ENCODE measurements at regions not wholly inside any gene's neighbourhood (a gene's known extent, or its start where the extent isn't known, plus 50 kb on each side); places are given as distances from the start of the nearest gene placed in this dataset.

- H3K4me1 ChIP-seq, result no peaks in the 10 kb centered on the region
- DNase-seq (no peak), ATAC-seq (no peak)
- no peak for TF ChIP-seq CTCF (IDR thresholded peaks at IDR 0.05)
- intact Hi-C loops (cut with DNase I), result no loop called here
- H3K27ac ChIP-seq, result no peak overlapping the region
- H3K4me3 ChIP-seq, result no peak overlapping the region
- no peaks in the 10 kb centered on the region for H3K27me3 ChIP-seq
- H3K36me3 ChIP-seq, result no peaks in the 10 kb centered on the region
- no peaks in the 10 kb centered on the region for H3K9me3 ChIP-seq
These were observed 215.6 kb upstream of the NREP start for GRCh38 chr5:111972548-111972947.

- Histone ChIP-seq H3K9me3 (no peaks in the 10 kb centered on the region), H3K27ac (no peak overlapping the region), H3K36me3 (no peaks in the 10 kb centered on the region), H3K4me3 (no peak overlapping the region), H3K27me3 (no peaks in the 10 kb centered on the region), H3K4me1 (no peaks in the 10 kb centered on the region)
- DNase-seq (no peak), ATAC-seq (no peak)
- TF ChIP-seq CTCF (IDR thresholded peaks at IDR 0.05), result no peak
- intact Hi-C loops (cut with DNase I), result no loop called here
These were observed 215.1 kb upstream of the NREP start for GRCh38 chr5:111972080-111972479.

GRCh38 chr5:111968459-111968858 lies 211.5 kb upstream of the NREP start:
- no peaks in the 10 kb centered on the region for H3K36me3 ChIP-seq
- intact Hi-C loops (cut with DNase I), result no loop called here
- no peaks in the 10 kb centered on the region for H3K4me1 ChIP-seq
- ATAC-seq (peak; percentile 19), DNase-seq (peak in 2 of 4 donors; percentile 69 to 73)
- no peak overlapping the region for H3K27ac ChIP-seq
- H3K9me3 ChIP-seq, result no peaks in the 10 kb centered on the region
- no peak overlapping the region for H3K4me3 ChIP-seq
- H3K27me3 ChIP-seq, result no peaks in the 10 kb centered on the region
- no peak for TF ChIP-seq CTCF (IDR thresholded peaks at IDR 0.05)

GRCh38 chr5:111967463-111967862 lies 210.5 kb upstream of the NREP start:
- no peaks in the 10 kb centered on the region for H3K27me3 ChIP-seq
- DNase-seq (peak in 1 of 4 donors; percentile 55), ATAC-seq (no peak)
- H3K27ac ChIP-seq, result no peak overlapping the region
- no peak for TF ChIP-seq CTCF (IDR thresholded peaks at IDR 0.05)
- no peaks in the 10 kb centered on the region for H3K36me3 ChIP-seq
- intact Hi-C loops (cut with DNase I), result no loop called here
- H3K4me1 ChIP-seq, result no peaks in the 10 kb centered on the region
- H3K4me3 ChIP-seq, result no peak overlapping the region
- H3K9me3 ChIP-seq, result no peaks in the 10 kb centered on the region

- no peaks in the 10 kb centered on the region for H3K4me1 ChIP-seq
- no peak for ATAC-seq
- H3K4me3 ChIP-seq, result no peak overlapping the region
- H3K36me3 ChIP-seq, result no peaks in the 10 kb centered on the region
- no peaks in the 10 kb centered on the region for H3K27me3 ChIP-seq
- TF ChIP-seq CTCF (IDR thresholded peaks at IDR 0.05), result no peak
- DNase-seq, result no peak
- no peak overlapping the region for H3K27ac ChIP-seq
- H3K9me3 ChIP-seq, result no peaks in the 10 kb centered on the region
- intact Hi-C loops (cut with DNase I), result no loop called here
These were observed 209.3 kb upstream of the NREP start for GRCh38 chr5:111966290-111966689.
